OCI-LY3 (cell line): ENCODE measurements at regions not wholly inside any gene's neighbourhood (a gene's known extent, or its start where the extent isn't known, plus 50 kb on each side); places are given as distances from the start of the nearest gene placed in this dataset.

ENCODE experiments used
- CTCF ChIP-seq: fragments of 200-600, 300-600 bp; sonication (generic); IDR thresholded peaks from 2 replicates; pipeline ENCODE4 v1.5.1; 2014; ENCODE audit warnings: antibody characterized with exemption, low read length, low read depth
- EZH2phosphoT487 ChIP-seq: fragments of 200-600 bp; shearing (Covaris generic); IDR thresholded peaks from 2 replicates; pipeline ENCODE4 v1.6.1; 2018; ENCODE audit warnings: antibody characterized with exemption, mixed run types, low read depth

- TF ChIP-seq CTCF = no peak
- no peak for TF ChIP-seq EZH2phosphoT487
These were observed 129.7 kb downstream of the DTWD1 start for GRCh38 chr15:49750553-49750952.
